A549 (cell line): ENCODE measurements at regions not wholly inside any gene's neighbourhood (a gene's known extent, or its start where the extent isn't known, plus 50 kb on each side); places are given as distances from the start of the nearest gene placed in this dataset.

ENCODE experiments used
- BHLHE40 ChIP-seq: IDR thresholded peaks from 2 replicates; pipeline ENCODE4 v1.6.1; 2012; ENCODE audit warnings: low read depth, low read length, inconsistent platforms
- ESRRA ChIP-seq: fragments of 150-350 bp; IDR thresholded peaks from 2 replicates; pipeline ENCODE4 v1.6.1; 2014; ENCODE audit warnings: mild to moderate bottlenecking, low read length, borderline replicate concordance
- HDAC2 ChIP-seq: fragments of 200-600 bp; sonication (generic); IDR thresholded peaks from 2 replicates; pipeline ENCODE4 v1.6.1; 2016
- KDM1A ChIP-seq: fragments of 200-600 bp; sonication (generic); IDR thresholded peaks from 2 replicates; pipeline ENCODE4 v1.6.1; 2016; ENCODE audit warnings: low read depth, mild to moderate bottlenecking
- MAX ChIP-seq: IDR thresholded peaks from 2 replicates; pipeline ENCODE4 v1.6.1; 2012
- MAZ ChIP-seq: fragments of 150-350 bp; IDR thresholded peaks from 2 replicates; pipeline ENCODE4 v1.6.1; 2014; ENCODE audit warnings: antibody characterized with exemption, low read depth, low read length, borderline replicate concordance
- POLR2A ChIP-seq: IDR thresholded peaks from 2 replicates; pipeline ENCODE4 v1.6.1; 2012; ENCODE audit warnings: mild to moderate bottlenecking, low read length
- RFX5 ChIP-seq: fragments of 450-650 bp; IDR thresholded peaks from 2 replicates; pipeline ENCODE4 v1.7.1; 2014; ENCODE audit warnings: antibody characterized with exemption, mild to moderate bottlenecking, moderate library complexity
- SREBF2 ChIP-seq: fragments of 450-650 bp; IDR thresholded peaks from 2 replicates; pipeline ENCODE4 v1.6.1; 2014; ENCODE audit warnings: mild to moderate bottlenecking, moderate library complexity
- TF ChIP-seq, protein P1 (sequence below): fragments of >200 bp; sonication (Bioruptor Twin); formaldehyde crosslinking; IDR thresholded peaks from 3 replicates; pipeline ENCODE4 v1.5.1; 2016
- TF ChIP-seq, protein P2 (sequence below): IDR thresholded peaks from 2 replicates; pipeline ENCODE4 v1.6.1; 2012

GRCh38 chr13:21949818-21950429, 279.1 kb downstream of the FGF9 start:
- no peak for TF ChIP-seq HDAC2
- TF ChIP-seq ESRRA = no peak
- TF ChIP-seq, protein P1, sequence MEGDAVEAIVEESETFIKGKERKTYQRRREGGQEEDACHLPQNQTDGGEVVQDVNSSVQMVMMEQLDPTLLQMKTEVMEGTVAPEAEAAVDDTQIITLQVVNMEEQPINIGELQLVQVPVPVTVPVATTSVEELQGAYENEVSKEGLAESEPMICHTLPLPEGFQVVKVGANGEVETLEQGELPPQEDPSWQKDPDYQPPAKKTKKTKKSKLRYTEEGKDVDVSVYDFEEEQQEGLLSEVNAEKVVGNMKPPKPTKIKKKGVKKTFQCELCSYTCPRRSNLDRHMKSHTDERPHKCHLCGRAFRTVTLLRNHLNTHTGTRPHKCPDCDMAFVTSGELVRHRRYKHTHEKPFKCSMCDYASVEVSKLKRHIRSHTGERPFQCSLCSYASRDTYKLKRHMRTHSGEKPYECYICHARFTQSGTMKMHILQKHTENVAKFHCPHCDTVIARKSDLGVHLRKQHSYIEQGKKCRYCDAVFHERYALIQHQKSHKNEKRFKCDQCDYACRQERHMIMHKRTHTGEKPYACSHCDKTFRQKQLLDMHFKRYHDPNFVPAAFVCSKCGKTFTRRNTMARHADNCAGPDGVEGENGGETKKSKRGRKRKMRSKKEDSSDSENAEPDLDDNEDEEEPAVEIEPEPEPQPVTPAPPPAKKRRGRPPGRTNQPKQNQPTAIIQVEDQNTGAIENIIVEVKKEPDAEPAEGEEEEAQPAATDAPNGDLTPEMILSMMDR = no peak
- no peak for TF ChIP-seq MAZ
- TF ChIP-seq RFX5 = no peak
- TF ChIP-seq POLR2A = no peak
- TF ChIP-seq MAX = no peak
- TF ChIP-seq KDM1A = no peak
- no peak for TF ChIP-seq BHLHE40
- TF ChIP-seq, protein P2, sequence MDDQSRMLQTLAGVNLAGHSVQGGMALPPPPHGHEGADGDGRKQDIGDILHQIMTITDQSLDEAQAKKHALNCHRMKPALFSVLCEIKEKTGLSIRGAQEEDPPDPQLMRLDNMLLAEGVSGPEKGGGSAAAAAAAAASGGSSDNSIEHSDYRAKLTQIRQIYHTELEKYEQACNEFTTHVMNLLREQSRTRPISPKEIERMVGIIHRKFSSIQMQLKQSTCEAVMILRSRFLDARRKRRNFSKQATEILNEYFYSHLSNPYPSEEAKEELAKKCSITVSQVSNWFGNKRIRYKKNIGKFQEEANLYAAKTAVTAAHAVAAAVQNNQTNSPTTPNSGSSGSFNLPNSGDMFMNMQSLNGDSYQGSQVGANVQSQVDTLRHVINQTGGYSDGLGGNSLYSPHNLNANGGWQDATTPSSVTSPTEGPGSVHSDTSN = no peak
- no peak for TF ChIP-seq SREBF2
